PFSK-1 (cell line): ENCODE measurements at regions not wholly inside any gene's neighbourhood (a gene's known extent, or its start where the extent isn't known, plus 50 kb on each side); places are given as distances from the start of the nearest gene placed in this dataset.

ENCODE experiments used
- POLR2AphosphoS5 ChIP-seq: IDR thresholded peaks from 2 replicates; pipeline ENCODE4 v1.6.1; 2012; ENCODE audit warnings: low read depth, mild to moderate bottlenecking, control low read depth, low read length, moderate library complexity
- SIN3A ChIP-seq: IDR thresholded peaks from 2 replicates; pipeline ENCODE4 v1.6.1; 2012; ENCODE audit warnings: mild to moderate bottlenecking, low read length, moderate library complexity, borderline replicate concordance; ENCODE audit not compliant: insufficient read depth
- TF ChIP-seq, protein P1 (sequence below), 2 experiments: IDR thresholded peaks; 2 replicates each; pipeline versions ENCODE4 v1.6.1 to v1.8.0; 2011 to 2012; ENCODE audit warnings: low read depth in 2 of 2, low read length in 2 of 2, control low read depth in 1 of 2, inconsistent platforms in 1 of 2, mild to moderate bottlenecking in 1 of 2, moderate library complexity in 1 of 2; ENCODE audit not compliant: insufficient read depth in 1 of 2

- TF ChIP-seq SIN3A (no peak), POLR2AphosphoS5 (no peak)
- TF ChIP-seq, protein P1, sequence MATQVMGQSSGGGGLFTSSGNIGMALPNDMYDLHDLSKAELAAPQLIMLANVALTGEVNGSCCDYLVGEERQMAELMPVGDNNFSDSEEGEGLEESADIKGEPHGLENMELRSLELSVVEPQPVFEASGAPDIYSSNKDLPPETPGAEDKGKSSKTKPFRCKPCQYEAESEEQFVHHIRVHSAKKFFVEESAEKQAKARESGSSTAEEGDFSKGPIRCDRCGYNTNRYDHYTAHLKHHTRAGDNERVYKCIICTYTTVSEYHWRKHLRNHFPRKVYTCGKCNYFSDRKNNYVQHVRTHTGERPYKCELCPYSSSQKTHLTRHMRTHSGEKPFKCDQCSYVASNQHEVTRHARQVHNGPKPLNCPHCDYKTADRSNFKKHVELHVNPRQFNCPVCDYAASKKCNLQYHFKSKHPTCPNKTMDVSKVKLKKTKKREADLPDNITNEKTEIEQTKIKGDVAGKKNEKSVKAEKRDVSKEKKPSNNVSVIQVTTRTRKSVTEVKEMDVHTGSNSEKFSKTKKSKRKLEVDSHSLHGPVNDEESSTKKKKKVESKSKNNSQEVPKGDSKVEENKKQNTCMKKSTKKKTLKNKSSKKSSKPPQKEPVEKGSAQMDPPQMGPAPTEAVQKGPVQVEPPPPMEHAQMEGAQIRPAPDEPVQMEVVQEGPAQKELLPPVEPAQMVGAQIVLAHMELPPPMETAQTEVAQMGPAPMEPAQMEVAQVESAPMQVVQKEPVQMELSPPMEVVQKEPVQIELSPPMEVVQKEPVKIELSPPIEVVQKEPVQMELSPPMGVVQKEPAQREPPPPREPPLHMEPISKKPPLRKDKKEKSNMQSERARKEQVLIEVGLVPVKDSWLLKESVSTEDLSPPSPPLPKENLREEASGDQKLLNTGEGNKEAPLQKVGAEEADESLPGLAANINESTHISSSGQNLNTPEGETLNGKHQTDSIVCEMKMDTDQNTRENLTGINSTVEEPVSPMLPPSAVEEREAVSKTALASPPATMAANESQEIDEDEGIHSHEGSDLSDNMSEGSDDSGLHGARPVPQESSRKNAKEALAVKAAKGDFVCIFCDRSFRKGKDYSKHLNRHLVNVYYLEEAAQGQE (IDR thresholded peaks at IDR 0.05; ENCODE audit: insufficient read depth in 1 of 2, low read depth in 2 of 2, low read length in 2 of 2) = no peak
These were observed 181.1 kb upstream of the DAB2 start for GRCh38 chr5:39605588-39606575.
